Large intestine (tissue), 3 donors: ENCODE measurements at regions not wholly inside any gene's neighbourhood (a gene's known extent, or its start where the extent isn't known, plus 50 kb on each side); places are given as distances from the start of the nearest gene placed in this dataset.

Source experiments
- DNase-seq, 2 donors: peaks; one replicate each; pipeline versions ENCODE4 v3.0.0 to v3.0.0-alpha.2; 2013
- H3K27ac ChIP-seq: one replicate; pipeline ENCODE4 v1.5.1; 2013; ENCODE audit warnings: low read length
- H3K27me3 ChIP-seq: 2 replicates; pipeline ENCODE4 v1.6.1; 2013; ENCODE audit warnings: low read length; ENCODE audit not compliant: control insufficient read depth, insufficient read depth
- H3K36me3 ChIP-seq: 2 replicates; pipeline ENCODE4 v1.6.1; 2013; ENCODE audit warnings: low read length; ENCODE audit not compliant: control insufficient read depth, insufficient read depth
- H3K4me1 ChIP-seq: one replicate; pipeline ENCODE4 v1.6.1; 2013; ENCODE audit warnings: low read length; ENCODE audit not compliant: control insufficient read depth, insufficient read depth
- H3K4me3 ChIP-seq: one replicate; pipeline ENCODE4 v1.5.1; 2013; ENCODE audit warnings: low read length
- H3K9me3 ChIP-seq: one replicate; pipeline ENCODE4 v1.6.1; 2013; ENCODE audit warnings: mild to moderate bottlenecking, low read depth, low read length, moderate library complexity; ENCODE audit not compliant: control insufficient read depth
- WGBS: methylation state at CpG from one replicate; pipeline ENCODE4 v1.1.5; 2013; ENCODE audit warnings: low lambda C conversion rate; ENCODE audit not compliant: insufficient coverage; 5-methylcytosine and 5-hydroxymethylcytosine counted together

DNA sequence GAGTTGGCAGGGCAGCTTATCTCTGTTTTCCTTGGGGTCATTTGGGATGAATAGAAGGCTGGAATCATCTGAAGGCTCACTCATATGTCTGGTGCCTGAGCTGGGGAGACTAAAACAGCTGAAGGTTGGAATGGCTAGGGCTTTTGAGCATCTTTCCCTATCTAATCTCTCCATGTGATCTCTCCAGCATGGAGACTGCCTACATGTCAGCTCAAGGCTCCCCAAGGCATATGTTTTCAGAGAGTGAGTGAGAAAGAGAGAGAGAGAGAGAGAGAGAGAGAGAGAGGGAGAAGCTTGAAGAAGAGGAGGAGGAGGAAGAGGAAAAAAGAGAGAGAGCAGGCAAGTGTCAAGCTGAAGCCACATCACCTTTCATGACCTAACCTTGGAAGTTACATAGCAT is 143.4 kb downstream of the EBLN2 start:
- DNase-seq = no peak
- Histone ChIP-seq H3K9me3 (no peaks in the 10 kb centered on the region), H3K4me3 (no peak overlapping the region), H3K27ac (no peak overlapping the region), H3K27me3 (no peaks in the 10 kb centered on the region), H3K36me3 (no peaks in the 10 kb centered on the region), H3K4me1 (no peaks in the 10 kb centered on the region)

GRCh38 chr3:73206030-73206429 is 144.6 kb downstream of the EBLN2 start:
- H3K9me3 ChIP-seq = no peaks in the 10 kb centered on the region
- H3K27ac ChIP-seq = no peak overlapping the region
- H3K36me3 ChIP-seq = no peaks in the 10 kb centered on the region
- no peaks in the 10 kb centered on the region for H3K27me3 ChIP-seq
- no peak for DNase-seq
- no peak overlapping the region for H3K4me3 ChIP-seq
- H3K4me1 ChIP-seq = no peaks in the 10 kb centered on the region
- WGBS = no CpG with 5 or more reads among the region's 5 CpGs

- no peak for DNase-seq
- Histone ChIP-seq H3K27ac (no peak overlapping the region), H3K36me3 (no peaks in the 10 kb centered on the region), H3K4me1 (no peaks in the 10 kb centered on the region), H3K4me3 (no peak overlapping the region), H3K27me3 (no peaks in the 10 kb centered on the region), H3K9me3 (no peaks in the 10 kb centered on the region)
- no CpG with 5 or more reads among the region's 3 CpGs for WGBS
Measured at GRCh38 chr3:73207946-73208440, 146.5 kb downstream of the EBLN2 start.

GRCh38 chr3:73210759-73211158 is 149.3 kb downstream of the EBLN2 start:
- Histone ChIP-seq H3K4me1 (no peaks in the 10 kb centered on the region), H3K27me3 (no peaks in the 10 kb centered on the region), H3K4me3 (no peak overlapping the region), H3K9me3 (no peaks in the 10 kb centered on the region), H3K27ac (no peak overlapping the region), H3K36me3 (no peaks in the 10 kb centered on the region)
- DNase-seq = no peak
- WGBS = no CpG with 5 or more reads among the region's 3 CpGs

DNA sequence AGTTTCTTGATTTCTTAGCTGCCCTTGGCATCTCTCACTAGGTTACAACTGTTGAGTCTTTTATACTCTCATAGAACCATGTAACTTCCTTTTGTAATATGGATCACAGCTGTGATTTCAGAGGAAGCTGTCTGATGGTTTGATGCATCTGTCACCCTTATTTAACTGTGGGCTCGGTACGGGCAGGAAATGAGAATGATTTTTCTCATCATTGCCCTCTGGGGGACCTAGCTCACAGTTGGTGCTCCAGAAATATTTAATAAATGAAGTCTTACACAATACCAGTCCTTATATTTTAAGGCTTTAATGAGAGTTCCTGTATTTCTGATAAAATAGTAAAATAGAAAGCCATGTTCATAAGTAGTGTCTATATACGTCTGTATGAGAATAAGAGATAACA is 151.2 kb downstream of the EBLN2 start:
- no CpG with 5 or more reads among the region's 3 CpGs for WGBS
- Histone ChIP-seq H3K9me3 (no peaks in the 10 kb centered on the region), H3K4me1 (no peaks in the 10 kb centered on the region), H3K27me3 (no peaks in the 10 kb centered on the region), H3K4me3 (no peak overlapping the region), H3K36me3 (no peaks in the 10 kb centered on the region), H3K27ac (no peak overlapping the region)
- no peak for DNase-seq

DNA sequence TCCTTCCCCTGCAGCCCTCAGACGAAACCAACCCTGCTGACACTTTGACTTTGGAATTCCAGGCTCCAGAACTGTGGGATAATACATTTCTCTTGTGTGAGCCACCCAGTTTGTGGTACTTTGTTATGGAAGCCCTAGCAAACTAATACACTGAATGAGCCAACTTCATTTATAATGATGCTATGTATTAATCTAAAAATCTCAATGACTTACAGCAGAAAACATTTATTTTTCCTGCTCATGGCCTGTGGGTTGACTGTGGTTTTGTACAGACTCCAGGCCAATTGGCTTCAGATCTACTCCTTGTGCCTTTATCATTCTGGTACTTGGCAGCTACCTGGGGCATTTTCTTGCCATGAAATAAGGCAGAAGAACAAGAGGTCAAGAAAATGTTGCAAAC is 152.4 kb downstream of the EBLN2 start:
- Histone ChIP-seq H3K4me3 (no peak overlapping the region), H3K4me1 (no peaks in the 10 kb centered on the region), H3K27me3 (no peaks in the 10 kb centered on the region), H3K27ac (no peak overlapping the region), H3K36me3 (no peaks in the 10 kb centered on the region), H3K9me3 (no peaks in the 10 kb centered on the region)
- no CpG with 5 or more reads among the region's 1 CpG for WGBS
- no peak for DNase-seq

GRCh38 chr3:73214846-73215245 is 153.4 kb downstream of the EBLN2 start:
- H3K27ac ChIP-seq = no peak overlapping the region
- no peaks in the 10 kb centered on the region for H3K27me3 ChIP-seq
- DNase-seq = no peak
- H3K9me3 ChIP-seq = no peaks in the 10 kb centered on the region
- no peaks in the 10 kb centered on the region for H3K36me3 ChIP-seq
- H3K4me3 ChIP-seq = no peak overlapping the region
- whole genome bisulfite sequencing = no CpG with 5 or more reads among the region's 2 CpGs
- H3K4me1 ChIP-seq = no peaks in the 10 kb centered on the region

GRCh38 chr3:73215281-73215680 is 153.8 kb downstream of the EBLN2 start:
- H3K27ac ChIP-seq = no peak overlapping the region
- no peaks in the 10 kb centered on the region for H3K9me3 ChIP-seq
- no peaks in the 10 kb centered on the region for H3K4me1 ChIP-seq
- WGBS = no CpG with 5 or more reads among the region's 1 CpG
- H3K36me3 ChIP-seq = no peaks in the 10 kb centered on the region
- DNase-seq = no peak
- H3K27me3 ChIP-seq = no peaks in the 10 kb centered on the region
- no peak overlapping the region for H3K4me3 ChIP-seq

GRCh38 chr3:73215901-73216300 is 154.4 kb downstream of the EBLN2 start:
- no CpG with 5 or more reads among the region's 4 CpGs for WGBS
- Histone ChIP-seq H3K36me3 (no peaks in the 10 kb centered on the region), H3K27me3 (no peaks in the 10 kb centered on the region), H3K4me3 (no peak overlapping the region), H3K9me3 (no peaks in the 10 kb centered on the region), H3K4me1 (no peaks in the 10 kb centered on the region), H3K27ac (no peak overlapping the region)
- no peak for DNase-seq

- Histone ChIP-seq H3K9me3 (no peaks in the 10 kb centered on the region), H3K27me3 (no peaks in the 10 kb centered on the region), H3K4me3 (no peak overlapping the region), H3K4me1 (no peaks in the 10 kb centered on the region), H3K36me3 (no peaks in the 10 kb centered on the region), H3K27ac (no peak overlapping the region)
- no peak for DNase-seq
- WGBS = no CpG with 5 or more reads among the region's 1 CpG
Measured at GRCh38 chr3:73216310-73216709, 154.9 kb downstream of the EBLN2 start.

DNA sequence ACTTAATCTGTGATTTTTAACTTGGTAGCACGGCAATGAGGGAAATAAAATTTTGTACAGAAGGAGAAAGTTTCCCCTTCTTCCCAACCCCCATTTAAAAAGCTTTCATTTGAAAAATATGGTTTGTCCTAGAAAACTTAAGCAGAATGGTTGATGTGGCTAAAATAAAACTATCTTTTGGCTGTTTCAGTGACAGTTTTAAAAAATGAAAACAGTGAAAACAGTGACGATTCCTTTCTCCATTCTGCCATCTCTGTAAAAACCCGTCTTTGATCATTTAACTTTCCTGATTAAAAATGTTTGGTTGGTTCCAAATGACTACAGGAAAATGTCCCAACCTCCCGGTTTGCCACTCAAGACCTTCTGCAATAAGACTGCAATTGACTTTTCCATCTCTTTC is 160.7 kb downstream of the EBLN2 start:
- Histone ChIP-seq H3K27me3 (peaks cover 2% of the 10 kb centered on the region), H3K9me3 (no peaks in the 10 kb centered on the region), H3K4me1 (no peaks in the 10 kb centered on the region), H3K36me3 (no peaks in the 10 kb centered on the region), H3K27ac (no peak overlapping the region), H3K4me3 (no peak overlapping the region)
- 83% methylated on average over 1 of the region's 4 CpGs for WGBS
- DNase-seq = no peak
